ENCODE measurements at regions not wholly inside any gene's neighbourhood (a gene's known extent, or its start where the extent isn't known, plus 50 kb on each side); places are given as distances from the start of the nearest gene placed in this dataset.

GRCh38 chr1:42096554-42096953 lies 56.7 kb upstream of the GUCA2B start:
- no peak for DNase-seq

DNA sequence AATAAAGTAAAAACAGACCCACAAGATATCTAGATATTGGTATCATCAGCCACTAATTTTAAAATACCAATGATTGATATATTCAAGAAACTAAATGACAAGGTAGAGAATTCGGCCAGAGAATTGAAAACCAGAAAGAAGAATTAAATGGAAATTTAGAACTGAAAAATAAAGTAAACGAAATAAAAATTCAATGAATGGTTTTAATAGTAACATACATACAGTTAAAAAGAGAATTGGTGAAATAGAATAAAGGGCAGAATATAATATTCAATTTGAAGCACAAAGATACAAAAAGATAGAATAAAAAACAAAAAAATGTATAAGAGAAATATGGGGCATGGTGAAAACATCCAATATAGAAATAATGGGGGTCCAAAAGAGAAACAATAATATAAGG lies 64.0 kb upstream of the GUCA2B start:
- no peak for DNase-seq

GRCh38 chr1:42086146-42086545 lies 67.1 kb upstream of the GUCA2B start:
- no peak for DNase-seq

DNA sequence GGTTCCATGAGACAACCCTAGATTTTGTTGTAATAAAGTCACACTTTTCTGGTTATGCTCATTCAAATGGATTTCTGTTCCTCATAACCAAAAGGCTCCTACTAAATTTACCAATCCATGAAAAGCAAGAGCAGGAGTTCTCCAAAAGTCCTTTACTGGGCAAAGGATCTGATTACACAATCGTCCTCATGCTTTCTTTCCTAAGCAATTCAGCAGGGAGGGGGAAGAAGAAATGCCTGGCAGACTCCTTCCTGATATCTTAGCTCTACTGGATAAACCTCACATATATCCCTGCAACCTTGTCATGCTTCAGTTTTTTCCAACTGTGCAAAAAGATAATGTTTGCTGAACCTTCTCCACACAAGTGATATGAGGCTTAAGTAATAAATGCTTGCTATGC lies 67.6 kb upstream of the GUCA2B start:
- DNase-seq = no peak

DNA sequence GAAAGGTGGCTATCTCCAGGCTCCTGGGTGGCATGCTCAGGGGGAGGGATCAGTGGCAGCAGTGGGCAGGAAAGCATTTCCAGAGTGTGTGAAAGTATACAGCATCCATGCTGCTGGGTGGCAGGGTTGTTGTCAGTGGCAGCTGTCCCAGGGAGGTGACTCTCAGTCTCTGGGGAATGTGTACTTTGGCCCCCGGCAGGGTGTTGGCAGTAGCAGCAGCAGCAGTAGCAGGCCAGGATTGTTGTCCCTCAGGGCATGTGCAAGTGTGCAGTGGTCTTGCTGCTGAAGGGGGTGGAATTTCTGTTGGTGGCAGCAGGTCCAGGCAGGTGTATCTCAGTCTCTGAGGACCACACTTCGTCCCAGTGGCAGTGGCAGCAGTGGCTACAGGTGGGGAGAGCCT lies 71.7 kb upstream of the GUCA2B start:
- no peak for DNase-seq

DNA sequence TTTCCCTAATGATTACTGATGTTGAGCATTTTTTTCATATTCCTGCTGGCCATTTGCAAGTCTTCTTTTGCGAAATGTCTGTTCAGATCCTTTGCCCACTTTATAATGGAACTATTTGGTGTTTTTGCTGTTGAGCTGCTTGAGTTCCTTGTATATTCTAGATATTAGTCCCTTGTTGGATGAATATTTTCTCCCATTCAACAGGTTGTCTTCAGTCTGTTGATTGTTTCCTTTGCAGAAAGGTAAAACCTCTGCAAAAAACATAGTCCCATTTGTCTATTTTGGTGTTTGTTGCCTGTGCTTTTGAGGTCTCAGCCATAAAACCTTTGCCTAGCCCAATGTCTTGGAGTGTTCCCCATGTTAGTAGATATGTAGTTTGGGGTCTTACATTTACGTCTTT lies 78.0 kb upstream of the GUCA2B start:
- no peak for DNase-seq

GRCh38 chr1:42070996-42071395 lies 82.2 kb upstream of the GUCA2B start:
- no peak for DNase-seq

- DNase-seq = no peak
These were observed 95.4 kb upstream of the GUCA2B start for GRCh38 chr1:42057800-42058199.

- DNase-seq = no peak
These were observed 96.8 kb upstream of the GUCA2B start for GRCh38 chr1:42056460-42056859.

GRCh38 chr1:42055061-42055460 lies 98.1 kb upstream of the GUCA2B start:
- no peak for DNase-seq

- DNase-seq = no peak
These were observed 101.0 kb upstream of the GUCA2B start for GRCh38 chr1:42052072-42052699.

GRCh38 chr1:42047508-42047880 lies 105.7 kb upstream of the GUCA2B start:
- DNase-seq = no peak

GRCh38 chr1:42046761-42047507 lies 106.3 kb upstream of the GUCA2B start:
- DNase-seq = no peak

GRCh38 chr1:42044346-42044745 lies 108.9 kb upstream of the GUCA2B start:
- DNase-seq = no peak

DNA sequence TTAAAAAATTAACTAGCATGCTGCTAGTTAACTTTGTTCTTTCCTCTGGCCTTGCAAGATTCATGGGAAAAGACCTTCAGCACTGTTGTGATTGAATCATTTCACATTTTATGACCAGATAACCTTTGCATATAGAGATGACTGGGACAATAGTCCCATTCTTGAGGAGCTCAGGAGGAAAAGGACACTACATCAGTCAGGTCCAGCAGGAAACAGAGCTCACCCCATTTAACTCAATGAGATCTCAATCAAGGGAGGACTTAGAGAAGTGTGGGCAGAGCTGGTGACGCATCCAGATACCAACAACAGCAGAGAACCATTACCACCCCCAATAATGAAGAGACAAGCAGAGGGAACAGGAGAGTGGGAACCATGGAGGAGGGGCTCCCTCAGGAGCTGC lies 109.4 kb upstream of the GUCA2B start:
- DNase-seq = no peak

GRCh38 chr1:42043182-42043581 lies 110.0 kb upstream of the GUCA2B start:
- DNase-seq = no peak

DNA sequence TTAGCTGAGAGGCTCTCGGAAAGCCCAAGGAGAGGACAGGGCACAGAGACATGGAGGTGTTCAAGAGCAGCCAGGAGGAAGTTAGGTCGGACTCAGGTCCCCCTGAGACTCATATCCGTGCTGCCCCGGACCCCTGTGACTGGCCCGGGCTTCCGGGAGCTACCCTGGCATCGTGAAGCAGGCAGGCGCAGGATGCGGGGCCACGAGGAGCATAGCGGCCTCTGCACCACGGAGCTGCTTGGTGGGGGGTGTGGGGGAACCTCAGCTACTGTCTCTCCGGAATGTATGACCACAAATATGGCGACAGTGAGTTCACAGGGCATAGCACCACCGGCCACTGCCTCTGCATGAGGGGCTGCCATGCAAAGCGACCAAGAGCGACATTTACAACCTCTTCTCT lies 112.2 kb upstream of the GUCA2B start:
- DNase-seq = no peak

GRCh38 chr1:42040159-42040558 lies 113.1 kb upstream of the GUCA2B start:
- DNase-seq = no peak

DNA sequence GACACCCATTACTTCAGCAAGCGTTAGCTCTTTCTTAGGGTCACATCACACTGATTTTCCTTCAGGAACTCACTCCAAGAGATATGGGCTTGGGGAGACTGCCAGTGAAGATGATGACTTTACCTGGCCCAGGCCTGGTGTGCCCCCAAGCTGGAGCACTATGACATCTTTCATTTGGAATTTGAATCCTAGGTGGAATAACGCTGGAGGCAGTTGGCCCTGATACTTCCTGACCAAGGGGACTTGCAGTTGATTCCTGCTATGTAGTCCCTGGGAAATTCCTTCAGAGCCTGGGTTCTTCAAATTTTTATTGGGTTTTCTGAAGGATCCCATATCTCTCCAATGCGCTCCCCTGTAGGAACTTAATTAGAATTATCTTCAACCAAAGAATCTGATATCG lies 114.9 kb upstream of the GUCA2B start:
- no peak for DNase-seq

DNA sequence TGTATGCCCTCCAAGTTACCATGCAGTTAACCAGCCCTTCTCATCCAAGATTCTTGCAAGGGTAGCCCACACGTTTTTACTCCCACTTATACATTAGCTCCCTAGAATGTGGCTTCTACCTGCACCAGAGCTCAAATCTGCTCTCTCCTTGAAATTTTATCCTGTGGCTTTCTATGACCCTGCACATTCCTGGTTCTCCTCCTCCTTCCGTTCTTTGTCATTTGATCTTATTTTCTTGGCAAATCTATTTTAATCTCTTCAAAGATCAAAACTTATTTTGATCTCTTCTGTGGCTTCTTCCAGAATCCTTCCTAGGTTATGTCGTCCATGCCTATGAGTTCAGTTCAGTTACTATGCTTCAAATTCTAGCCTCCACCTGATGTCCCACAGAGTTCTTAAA lies 115.6 kb upstream of the GUCA2B start:
- no peak for DNase-seq

DNA sequence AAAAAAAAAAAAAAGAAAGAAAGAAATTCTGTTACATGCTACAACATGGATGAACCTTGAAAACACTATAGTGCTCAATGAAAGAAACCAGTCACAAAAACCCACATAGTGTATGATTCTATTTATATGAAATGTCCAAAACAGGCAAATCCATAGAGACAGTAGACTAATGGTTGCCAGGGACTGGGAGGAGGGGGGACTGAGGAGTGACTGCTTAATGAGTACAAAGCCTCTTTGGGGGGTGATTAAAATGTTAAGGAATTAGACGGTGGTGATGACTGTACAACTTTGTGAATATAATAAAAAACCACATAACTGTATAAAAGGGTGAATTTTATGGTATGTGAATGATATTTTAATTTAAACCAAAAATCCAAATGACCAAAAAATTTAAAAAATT lies 116.0 kb upstream of the GUCA2B start:
- no peak for DNase-seq

DNA sequence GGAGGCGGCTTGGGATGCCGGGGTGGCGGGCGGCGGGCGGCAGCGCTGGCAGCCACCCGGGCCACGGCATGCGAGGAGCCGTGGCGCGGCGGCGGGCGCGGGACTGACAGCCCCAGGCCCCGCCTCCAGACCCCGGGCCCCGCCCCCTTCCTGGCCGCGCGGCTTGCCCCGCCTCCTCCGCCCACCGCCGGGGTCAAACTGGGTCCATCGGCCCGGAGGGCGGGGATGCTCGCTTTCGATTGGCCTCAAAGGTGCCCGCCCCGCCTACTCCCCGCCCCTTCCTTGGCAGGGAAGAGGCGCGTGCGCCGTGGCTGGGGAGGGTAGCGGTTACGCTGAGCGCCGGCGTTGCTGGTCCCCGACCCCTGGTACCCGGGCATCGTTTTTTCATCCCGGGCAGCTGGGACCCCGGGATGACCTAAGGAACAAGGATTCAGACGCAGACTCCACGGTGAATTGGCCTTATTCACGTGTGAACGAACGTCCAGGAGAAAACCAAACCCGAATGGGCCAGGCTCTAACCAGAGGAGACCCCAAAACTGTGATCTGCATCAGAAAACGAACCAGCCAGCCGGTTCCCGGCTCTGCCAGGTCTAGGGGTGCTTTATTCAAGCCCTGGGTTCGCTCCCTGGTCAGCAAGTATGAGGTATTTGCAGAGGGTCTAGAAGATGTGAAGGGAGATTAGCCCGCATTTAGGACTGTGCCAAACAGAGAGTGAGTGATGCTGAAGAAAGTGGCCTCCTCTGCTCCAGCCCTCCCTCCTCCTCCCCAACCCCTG lies 117.2 kb upstream of the GUCA2B start:
- DNase-seq = peak; percentile 93

DNA sequence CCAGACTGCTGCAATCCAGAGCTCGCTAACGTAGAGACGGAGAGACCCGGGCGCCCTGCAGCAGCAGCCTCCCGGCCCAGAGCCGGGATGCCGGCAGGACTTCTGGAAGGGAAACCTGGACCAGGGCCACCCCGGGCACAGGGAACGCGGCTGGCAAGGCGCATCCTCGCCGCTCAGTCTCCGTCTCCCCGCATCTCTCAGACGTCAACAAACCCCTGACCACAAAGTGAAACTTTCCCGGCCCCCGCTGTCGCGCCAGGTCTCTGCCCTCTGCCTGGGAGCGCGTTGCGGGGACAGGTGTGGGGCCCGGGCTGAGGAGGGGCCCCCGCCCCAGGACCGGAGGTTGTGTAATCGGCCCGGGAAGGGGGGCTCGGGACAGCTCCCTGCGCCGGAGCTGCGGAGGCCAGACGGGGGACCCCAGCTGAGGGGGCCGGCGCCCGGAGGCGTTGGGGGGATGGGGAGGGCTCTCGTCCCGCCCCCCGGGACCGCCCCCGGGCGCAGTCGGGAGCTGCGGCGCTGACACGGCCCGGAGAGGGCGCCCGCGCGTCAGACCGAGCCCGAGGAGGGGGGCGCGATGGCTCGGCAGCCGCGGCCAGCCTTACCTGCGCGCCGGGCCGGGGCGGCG lies 116.6 kb upstream of the HIVEP3 start:
- DNase-seq = peak; percentile 62
